Prostate gland (tissue), 2 donors: ENCODE measurements at regions not wholly inside any gene's neighbourhood (a gene's known extent, or its start where the extent isn't known, plus 50 kb on each side); places are given as distances from the start of the nearest gene placed in this dataset.
"Not testable (repeated sequence)": the region's sequence is repeated elsewhere in the genome, so short reads cannot be mapped to it uniquely, and the experiment has no call there.

Experiments
- CTCF ChIP-seq, 4 experiments: fragments of 200-600 bp in 2 of 4; fragments of 450-650 bp in 2 of 4; sonication (generic) in 2 of 4; IDR thresholded peaks; 1 replicate in 3 of 4; 2 replicates in 1 of 4; pipeline ENCODE4 v1.5.1; 2016 to 2019; ENCODE audit warnings: antibody characterized with exemption in 4 of 4, mild to moderate bottlenecking in 2 of 4, moderate library complexity in 2 of 4
- POLR2A ChIP-seq: fragments of 450-650 bp; IDR thresholded peaks from one replicate; pipeline ENCODE4 v1.6.1; 2016; ENCODE audit warnings: antibody characterized with exemption, mild to moderate bottlenecking

GRCh38 chr15:81706816-81707346, 332.9 kb upstream of the TMC3 start:
- not testable (repeated sequence) for TF ChIP-seq CTCF (IDR thresholded peaks at IDR 0.05); POLR2A
